Left ventricle myocardium inferior (tissue), 1 donor: ENCODE measurements at regions not wholly inside any gene's neighbourhood (a gene's known extent, or its start where the extent isn't known, plus 50 kb on each side); places are given as distances from the start of the nearest gene placed in this dataset.

Experiments
- DNase-seq: peaks from one replicate; pipeline ENCODE4 v3.0.0-alpha.2; 2020
- H3K27ac ChIP-seq: fragments of 200-600 bp; replicated peaks from 2 replicates; pipeline ENCODE4 v1.8.0; 2021
- H3K27me3 ChIP-seq: fragments of 200-600 bp; 2 replicates; pipeline ENCODE4 v1.8.0; 2021; ENCODE audit warnings: low read depth
- H3K36me3 ChIP-seq: fragments of 200-600 bp; 2 replicates; pipeline ENCODE4 v1.8.0; 2021
- H3K4me1 ChIP-seq: fragments of 200-600 bp; 2 replicates; pipeline ENCODE4 v1.8.0; 2021
- H3K4me3 ChIP-seq: fragments of 200-600 bp; 2 replicates; pipeline ENCODE4 v1.8.0; 2021; ENCODE audit warnings: mild to moderate bottlenecking, moderate library complexity
- H3K9me3 ChIP-seq: fragments of 200-600 bp; replicated peaks from 2 replicates; pipeline ENCODE4 v1.8.0; 2021
- CTCF ChIP-seq: fragments of 200-600 bp; IDR thresholded peaks from 2 replicates; pipeline ENCODE4 v1.8.0; 2021; ENCODE audit warnings: antibody characterized with exemption, mild to moderate bottlenecking, borderline replicate concordance
- intact Hi-C: fragments of 100-400 bp; cut with micrococcal nuclease; formaldehyde crosslinking; loops from one replicate; pipeline ENCODE4 v1.11.0; 2022
- donor health status: DM: no; HTN: yes; CAD: no; lungs with severe emphysema.

GRCh38 chr2:175585496-175585895 lies 404.0 kb upstream of the ATP5MC3 start:
- DNase-seq: no peak
- TF ChIP-seq CTCF: no peak
- H3K36me3 ChIP-seq: no peaks in the 10 kb centered on the region
- no peak overlapping the region for H3K4me3 ChIP-seq
- H3K9me3 ChIP-seq: no peaks in the 10 kb centered on the region
- H3K4me1 ChIP-seq: no peaks in the 10 kb centered on the region
- intact Hi-C loops: no loop called here
- H3K27me3 ChIP-seq: no peaks in the 10 kb centered on the region
- H3K27ac ChIP-seq: no peak overlapping the region

GRCh38 chr2:175580652-175581051 lies 399.1 kb upstream of the ATP5MC3 start:
- no peak for TF ChIP-seq CTCF
- DNase-seq: no peak
- Histone ChIP-seq H3K4me3 (no peak overlapping the region), H3K27ac (no peak overlapping the region), H3K4me1 (no peaks in the 10 kb centered on the region), H3K36me3 (no peaks in the 10 kb centered on the region), H3K9me3 (no peaks in the 10 kb centered on the region), H3K27me3 (peaks cover 3% of the 10 kb centered on the region)
- intact Hi-C loops: no loop called here

GRCh38 chr2:175579646-175580045 lies 398.1 kb upstream of the ATP5MC3 start:
- intact Hi-C loops: no loop called here
- no peak for DNase-seq
- Histone ChIP-seq H3K36me3 (no peaks in the 10 kb centered on the region), H3K9me3 (no peaks in the 10 kb centered on the region), H3K27me3 (peaks cover 3% of the 10 kb centered on the region), H3K4me3 (no peak overlapping the region), H3K4me1 (no peaks in the 10 kb centered on the region), H3K27ac (no peak overlapping the region)
- TF ChIP-seq CTCF: no peak

- Histone ChIP-seq H3K4me3 (no peak overlapping the region), H3K4me1 (no peaks in the 10 kb centered on the region)
- intact Hi-C loops: no loop called here
Observed at GRCh38 chr2:175577368-175577970, 396.0 kb upstream of the ATP5MC3 start.

GRCh38 chr2:175576875-175577274 lies 395.4 kb upstream of the ATP5MC3 start:
- H3K27me3 ChIP-seq: peaks cover 3% of the 10 kb centered on the region
- no peak for TF ChIP-seq CTCF
- intact Hi-C loops: no loop called here
- H3K4me3 ChIP-seq: no peak overlapping the region
- H3K9me3 ChIP-seq: no peaks in the 10 kb centered on the region
- no peak for DNase-seq
- no peaks in the 10 kb centered on the region for H3K4me1 ChIP-seq
- no peaks in the 10 kb centered on the region for H3K36me3 ChIP-seq
- no peak overlapping the region for H3K27ac ChIP-seq

More at GRCh38 chr2:175577368-175577970, 396.0 kb upstream of the ATP5MC3 start:
- Histone ChIP-seq H3K27ac (no peak overlapping the region), H3K36me3 (no peaks in the 10 kb centered on the region), H3K27me3 (peaks cover 3% of the 10 kb centered on the region), H3K9me3 (no peaks in the 10 kb centered on the region)
- no peak for DNase-seq
- TF ChIP-seq CTCF: no peak
